ENCODE measurements at regions not wholly inside any gene's neighbourhood (a gene's known extent, or its start where the extent isn't known, plus 50 kb on each side); places are given as distances from the start of the nearest gene placed in this dataset.

DNA sequence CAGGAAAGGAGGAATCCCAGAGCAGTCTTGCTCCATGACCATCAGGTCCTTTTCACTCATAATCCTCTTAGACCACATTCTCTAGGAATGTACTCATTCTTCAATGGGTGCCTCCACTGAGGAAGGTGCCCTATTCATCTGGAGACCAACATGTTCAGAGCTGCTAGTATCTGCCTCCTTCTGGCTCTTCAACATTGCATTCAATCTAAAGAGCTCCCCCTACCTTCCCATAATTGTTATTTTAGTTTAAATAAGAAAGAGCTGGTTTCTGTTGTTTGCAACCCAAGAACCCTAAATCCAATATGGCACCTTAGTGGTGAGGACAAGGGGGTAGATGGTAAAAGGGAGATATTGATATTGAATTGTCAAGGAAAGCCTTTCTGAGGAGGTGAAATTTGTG, 67.6 kb downstream of the SCN11A start:
- H3K56ac ChIP-seq (replicated peaks; ENCODE audit: insufficient read length, low read depth, low read length): no peak overlapping the region
- H4K20me1 ChIP-seq (replicated peaks in 1 of 2; ENCODE audit: control insufficient read depth in 1 of 2, insufficient read depth in 2 of 2, low read length in 2 of 2): no peaks in the 10 kb centered on the region
- H3K4me1 ChIP-seq (replicated peaks in 1 of 4; ENCODE audit: control insufficient read depth in 3 of 4, insufficient read depth in 4 of 4, low read length in 3 of 4): no peaks in the 10 kb centered on the region
- H3K27me3 ChIP-seq (replicated peaks in 1 of 4; ENCODE audit: control insufficient read depth in 3 of 4, extremely low read depth in 1 of 4, insufficient read depth in 3 of 4, low read length in 3 of 4): no peaks in the 10 kb centered on the region
- H2BK5ac ChIP-seq (ENCODE audit: low read depth, low read length): no peak overlapping the region
- no peak overlapping the region for H3K4me2 ChIP-seq (ENCODE audit: insufficient read depth in 1 of 2, low read depth in 2 of 2, low read length in 2 of 2)
- H3K36me3 ChIP-seq (ENCODE audit: control insufficient read depth in 2 of 4, insufficient read depth in 4 of 4, low read length in 3 of 4): no peaks in the 10 kb centered on the region
- no peaks in the 10 kb centered on the region for H3K79me2 ChIP-seq (ENCODE audit: control insufficient read depth in 1 of 2, insufficient read depth in 2 of 2, low read length in 2 of 2)
- H2AK5ac ChIP-seq (ENCODE audit: low read depth, low read length): no peak overlapping the region
- H3K23me2 ChIP-seq (ENCODE audit: low read depth, low read length): no peaks in the 10 kb centered on the region; the same call in 1 of the 2 replicates
- H3K4ac ChIP-seq (replicated peaks; ENCODE audit: insufficient read length, low read depth, low read length): no peak overlapping the region
- H3K14ac ChIP-seq (ENCODE audit: insufficient read length): no peak overlapping the region
- no peak overlapping the region for H2BK120ac ChIP-seq (replicated peaks; ENCODE audit: low read depth, low read length)
- FAIRE-seq: no peak
- no peak overlapping the region for H4K8ac ChIP-seq (ENCODE audit: extremely low read depth, insufficient read depth, low read length)
- no peak overlapping the region for H3K27ac ChIP-seq (ENCODE audit: low read depth, low read length)
- no peak overlapping the region for H2BK20ac ChIP-seq (ENCODE audit: low read length)
- H3K4me3 ChIP-seq (ENCODE audit: extremely low read depth in 1 of 4, insufficient read depth in 2 of 4, low read depth in 3 of 4, low read length in 4 of 4): no peak overlapping the region
- H3K79me1 ChIP-seq (ENCODE audit: low read depth, low read length): no peaks in the 10 kb centered on the region
- no peak overlapping the region for H2AFZ ChIP-seq (ENCODE audit: low read length)
- H3K9ac ChIP-seq (replicated peaks in 1 of 4; ENCODE audit: extremely low read depth in 1 of 4, low read depth in 3 of 4, low read length in 3 of 4): no peak overlapping the region
- H3K18ac ChIP-seq (ENCODE audit: extremely low read depth, low read length): no peak overlapping the region
- POLR2A ChIA-PET (ENCODE audit: partially characterized antibody): no interaction called here
- H4K91ac ChIP-seq (replicated peaks; ENCODE audit: insufficient read length, low read length): no peak overlapping the region
- no peak for TF ChIP-seq SP2 (IDR thresholded peaks at IDR 0.05; ENCODE audit: low read length)
- TF ChIP-seq SAP30 (IDR thresholded peaks at IDR 0.05; ENCODE audit: insufficient read depth, insufficient replicate concordance, low read length): no peak
- no peak for TF ChIP-seq ATF2 (IDR thresholded peaks at IDR 0.05; ENCODE audit: low read length)
- TF ChIP-seq SIRT6 (IDR thresholded peaks at IDR 0.05; ENCODE audit: low read length): no peak
- no peak for TF ChIP-seq TAF7 (optimal IDR thresholded peaks at IDR 0.05; ENCODE audit: borderline replicate concordance, low read depth, low read length)
- no peak for TF ChIP-seq RBBP5 (IDR thresholded peaks at IDR 0.05; ENCODE audit: borderline replicate concordance, low read depth, low read length)
- TF ChIP-seq TCF12 (IDR thresholded peaks at IDR 0.05; ENCODE audit: low read depth, low read length): no peak
- no peak overlapping the region; the same call in 1 of the 2 replicates for H2BK15ac ChIP-seq (ENCODE audit: low read length)
- no peak overlapping the region for H3K23ac ChIP-seq (ENCODE audit: insufficient read length)
- H2BK12ac ChIP-seq (ENCODE audit: low read depth, low read length): no peak overlapping the region
- no peaks in the 10 kb centered on the region; a peak in 1 of 4 replicates for H3K9me3 ChIP-seq (ENCODE audit: insufficient read depth in 2 of 2, low read depth in 1 of 2, low read length in 1 of 2)
- no peak overlapping the region for H4K5ac ChIP-seq (ENCODE audit: insufficient read length, low read depth, low read length)
- CTCF ChIA-PET (ENCODE audit: partially characterized antibody): interaction anchor here (0.6 to 5.0 kb wide), 14 partner anchors 8 to 141 kb away, joined by 3 to 26 read pairs (median 4); no protein-coding TSS in a partner anchor
- DNase-seq (ENCODE audit: low read depth in 1 of 2, low spot score in 2 of 2): no peak

All from H1 (cell line).